ENCODE measurements at regions not wholly inside any gene's neighbourhood (a gene's known extent, or its start where the extent isn't known, plus 50 kb on each side); places are given as distances from the start of the nearest gene placed in this dataset.

- TF ChIP-seq CTCF (IDR thresholded peaks at IDR 0.05): no peak
- H3K4me3 ChIP-seq: no peak overlapping the region
- no peak for DNase-seq
- no peaks in the 10 kb centered on the region for H3K9me3 ChIP-seq
- no peaks in the 10 kb centered on the region for H3K4me1 ChIP-seq
- H3K27me3 ChIP-seq: no peaks in the 10 kb centered on the region
- H3K27ac ChIP-seq: no peak overlapping the region
- H3K36me3 ChIP-seq: no peaks in the 10 kb centered on the region
- intact Hi-C loops (cut with DNase I): no loop called here
- ATAC-seq: no peak
Measured at GRCh38 chr1:209355415-209355814, 228.1 kb upstream of the CAMK1G start.

- intact Hi-C loops (cut with DNase I): no loop called here
Measured at GRCh38 chr1:209356976-209357377, 226.5 kb upstream of the CAMK1G start.

GRCh38 chr1:209363112-209363511 is 220.4 kb upstream of the CAMK1G start:
- Histone ChIP-seq H3K27me3 (no peaks in the 10 kb centered on the region), H3K9me3 (no peaks in the 10 kb centered on the region), H3K36me3 (no peaks in the 10 kb centered on the region), H3K27ac (no peak overlapping the region), H3K4me3 (no peak overlapping the region), H3K4me1 (no peaks in the 10 kb centered on the region)
- TF ChIP-seq CTCF (IDR thresholded peaks at IDR 0.05): no peak
- intact Hi-C loops (cut with DNase I): no loop called here
- no peak for ATAC-seq
- no peak for DNase-seq

More at GRCh38 chr1:209356976-209357377, 226.5 kb upstream of the CAMK1G start:
- no peak overlapping the region for H3K4me3 ChIP-seq
- TF ChIP-seq CTCF (IDR thresholded peaks at IDR 0.05): no peak
- H3K4me1 ChIP-seq: no peaks in the 10 kb centered on the region
- H3K27me3 ChIP-seq: no peaks in the 10 kb centered on the region
- H3K27ac ChIP-seq: no peak overlapping the region
- H3K36me3 ChIP-seq: no peaks in the 10 kb centered on the region
- ATAC-seq (peak; percentile 39), DNase-seq (no peak)
- H3K9me3 ChIP-seq: no peaks in the 10 kb centered on the region

- Histone ChIP-seq H3K9me3 (no peaks in the 10 kb centered on the region), H3K36me3 (no peaks in the 10 kb centered on the region), H3K4me1 (no peaks in the 10 kb centered on the region), H3K4me3 (no peak overlapping the region), H3K27me3 (no peaks in the 10 kb centered on the region), H3K27ac (no peak overlapping the region)
- intact Hi-C loops (cut with DNase I): no loop called here
- no peak for DNase-seq
- ATAC-seq: no peak
- TF ChIP-seq CTCF (IDR thresholded peaks at IDR 0.05): no peak
Measured at GRCh38 chr1:209364716-209365115, 218.8 kb upstream of the CAMK1G start.

- no peak for ATAC-seq
- H3K27me3 ChIP-seq: no peaks in the 10 kb centered on the region
- no peak for DNase-seq
- no peak overlapping the region for H3K4me3 ChIP-seq
- TF ChIP-seq CTCF (IDR thresholded peaks at IDR 0.05): no peak
- H3K4me1 ChIP-seq: no peaks in the 10 kb centered on the region
- H3K36me3 ChIP-seq: no peaks in the 10 kb centered on the region
- intact Hi-C loops (cut with DNase I): no loop called here
- no peaks in the 10 kb centered on the region for H3K9me3 ChIP-seq
- H3K27ac ChIP-seq: no peak overlapping the region
Measured at GRCh38 chr1:209367061-209367772, 216.3 kb upstream of the CAMK1G start.

All from left lung (tissue), 4 donors.